ENCODE measurements at regions not wholly inside any gene's neighbourhood (a gene's known extent, or its start where the extent isn't known, plus 50 kb on each side); places are given as distances from the start of the nearest gene placed in this dataset.

- no peak for DNase-seq (ENCODE audit: low spot score)
- H3K27ac ChIP-seq (ENCODE audit: low read depth in 1 of 2, low read length in 2 of 2): no peak overlapping the region
- H3K36me3 ChIP-seq (ENCODE audit: control insufficient read depth in 4 of 4, insufficient read depth in 3 of 4, low read depth in 1 of 4, low read length in 3 of 4): no peaks in the 10 kb centered on the region
- H3K27me3 ChIP-seq (ENCODE audit: control insufficient read depth in 4 of 4, insufficient read depth in 4 of 4, low read length in 3 of 4): no peaks in the 10 kb centered on the region
- H3K9ac ChIP-seq (ENCODE audit: low read depth in 1 of 2, low read length in 2 of 2): no peak overlapping the region
- H3K9me3 ChIP-seq (ENCODE audit: control insufficient read depth in 4 of 4, low read length in 3 of 4): no peaks in the 10 kb centered on the region
- TF ChIP-seq FOXA2 (IDR thresholded peaks at IDR 0.05) (no peak), ZBTB33 (IDR thresholded peaks at IDR 0.05) (no peak), CTCF (IDR thresholded peaks at IDR 0.05; ENCODE audit: low read depth, low read length, missing input control) (no peak), FOXA1 (IDR thresholded peaks at IDR 0.05) (no peak), YY1 (IDR thresholded peaks at IDR 0.05) (no peak), NR2F2 (IDR thresholded peaks at IDR 0.05) (no peak), EGR1 (IDR thresholded peaks at IDR 0.05; ENCODE audit: low read depth in 2 of 2) (no peak), RXRA (IDR thresholded peaks at IDR 0.05) (no peak), SP1 (IDR thresholded peaks at IDR 0.05) (no peak), TAF1 (conservative IDR thresholded peaks at IDR 0.05) (no peak)
- TF ChIP-seq, protein P1, sequence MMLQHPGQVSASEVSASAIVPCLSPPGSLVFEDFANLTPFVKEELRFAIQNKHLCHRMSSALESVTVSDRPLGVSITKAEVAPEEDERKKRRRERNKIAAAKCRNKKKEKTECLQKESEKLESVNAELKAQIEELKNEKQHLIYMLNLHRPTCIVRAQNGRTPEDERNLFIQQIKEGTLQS (IDR thresholded peaks at IDR 0.05): no peak
- no peaks in the 10 kb centered on the region for H3K4me1 ChIP-seq (ENCODE audit: control insufficient read depth in 4 of 4, insufficient read depth in 4 of 4, low read length in 3 of 4)
- no peak overlapping the region for H3K4me3 ChIP-seq (ENCODE audit: low read depth in 1 of 3, low read length in 3 of 3)
- whole genome bisulfite sequencing: 68% methylated on average over 2 of the region's 2 CpGs
Measured at GRCh38 chr1:96569288-96569687, 152.3 kb upstream of the PTBP2 start.

GRCh38 chr1:96579636-96580035 lies 141.9 kb upstream of the PTBP2 start:
- DNase-seq (ENCODE audit: low spot score): no peak
- no peak overlapping the region for H3K27ac ChIP-seq (ENCODE audit: low read depth in 1 of 2, low read length in 2 of 2)
- H3K27me3 ChIP-seq (ENCODE audit: control insufficient read depth in 4 of 4, insufficient read depth in 4 of 4, low read length in 3 of 4): no peaks in the 10 kb centered on the region
- H3K9ac ChIP-seq (ENCODE audit: low read depth in 1 of 2, low read length in 2 of 2): no peak overlapping the region
- no peak overlapping the region for H3K4me3 ChIP-seq (ENCODE audit: low read depth in 1 of 3, low read length in 3 of 3)
- no peaks in the 10 kb centered on the region for H3K9me3 ChIP-seq (ENCODE audit: control insufficient read depth in 4 of 4, low read length in 3 of 4)
- TF ChIP-seq FOXA1 (IDR thresholded peaks at IDR 0.05) (no peak), RAD21 (IDR thresholded peaks at IDR 0.05) (no peak), HNF4G (IDR thresholded peaks at IDR 0.05) (no peak), GABPA (IDR thresholded peaks at IDR 0.05 in 1 of 2, conservative IDR thresholded peaks at IDR 0.05 in 1 of 2) (no peak), EGR1 (IDR thresholded peaks at IDR 0.05; ENCODE audit: low read depth in 2 of 2) (no peak), JUND (IDR thresholded peaks at IDR 0.05) (no peak), REST (IDR thresholded peaks at IDR 0.05) (no peak), TAF1 (conservative IDR thresholded peaks at IDR 0.05) (no peak), ZBTB33 (IDR thresholded peaks at IDR 0.05) (no peak), RXRA (IDR thresholded peaks at IDR 0.05) (no peak), HNF4A (conservative IDR thresholded peaks at IDR 0.05) (no peak), SP1 (IDR thresholded peaks at IDR 0.05) (no peak), FOXA2 (IDR thresholded peaks at IDR 0.05) (no peak)
- TF ChIP-seq, protein P2, sequence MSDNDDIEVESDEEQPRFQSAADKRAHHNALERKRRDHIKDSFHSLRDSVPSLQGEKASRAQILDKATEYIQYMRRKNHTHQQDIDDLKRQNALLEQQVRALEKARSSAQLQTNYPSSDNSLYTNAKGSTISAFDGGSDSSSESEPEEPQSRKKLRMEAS (IDR thresholded peaks at IDR 0.05): no peak
- TF ChIP-seq, protein P1 (IDR thresholded peaks at IDR 0.05): no peak
- H3K4me1 ChIP-seq (ENCODE audit: control insufficient read depth in 4 of 4, insufficient read depth in 4 of 4, low read length in 3 of 4): no peaks in the 10 kb centered on the region
- H3K36me3 ChIP-seq (ENCODE audit: control insufficient read depth in 4 of 4, insufficient read depth in 3 of 4, low read depth in 1 of 4, low read length in 3 of 4): no peaks in the 10 kb centered on the region

Measured in liver (tissue), 8 donors.